22Rv1 (cell line): ENCODE measurements at regions not wholly inside any gene's neighbourhood (a gene's known extent, or its start where the extent isn't known, plus 50 kb on each side); places are given as distances from the start of the nearest gene placed in this dataset.

Source experiments
- CTCF ChIP-seq: fragments of 450-650 bp; IDR thresholded peaks from 2 replicates; pipeline ENCODE4 v1.5.1; 2017; ENCODE audit warnings: mild to moderate bottlenecking
- ZFX ChIP-seq: fragments of 450-650 bp; IDR thresholded peaks from 2 replicates; pipeline ENCODE4 v1.6.1; 2017; ENCODE audit warnings: antibody characterized with exemption, borderline replicate concordance

GRCh38 chr2:175662335-175662734 is 339.7 kb downstream of the LNPK start:
- TF ChIP-seq CTCF (no peak), ZFX (no peak)
